PC-9 (cell line): ENCODE measurements at regions not wholly inside any gene's neighbourhood (a gene's known extent, or its start where the extent isn't known, plus 50 kb on each side); places are given as distances from the start of the nearest gene placed in this dataset.

Experiments used
- BruUV-seq: library from RNA; stranded (reverse); fragments of 400-500 nt; replicated peaks from 2 replicates; lab custom pipeline; 2021; lab: Mats Ljungman, UMichigan
- CTCF ChIA-PET: fragments of 300-600 bp; sonication (Branson Sonifier 250); formaldehyde crosslinking; loops from one replicate; lab custom pipeline; 2022; ENCODE audit warnings: antibody characterized with exemption; lab: Charles Lee
- POLR2A ChIA-PET: fragments of 300-600 bp; sonication (Branson Sonifier 250); formaldehyde crosslinking; loops from one replicate; lab custom pipeline; 2022; ENCODE audit warnings: antibody characterized with exemption; ENCODE audit not compliant: unreplicated experiment; lab: Charles Lee
- DNase-seq, 2 experiments: peaks; one replicate each; pipeline versions ENCODE4 v3.0.0 to v3.0.0-alpha.2; 2015 to 2022; ENCODE audit warnings: mixed read lengths in 1 of 2
- H2AFZ ChIP-seq: fragments of 200-600 bp; sonication (generic); 2 replicates; pipeline ENCODE4 v1.8.1; 2017; ENCODE audit warnings: antibody characterized with exemption
- H3F3A ChIP-seq: fragments of 200-600 bp; sonication (generic); 2 replicates; pipeline ENCODE4 v1.8.1; 2017; ENCODE audit warnings: antibody characterized with exemption, mild to moderate bottlenecking, low read depth; ENCODE audit not compliant: insufficient read depth
- H3K27ac ChIP-seq: fragments of 200-600 bp; sonication (generic); 2 replicates; pipeline ENCODE4 v1.6.1; 2016; ENCODE audit warnings: mixed run types
- H3K27me3 ChIP-seq: fragments of 200-600 bp; sonication (generic); 2 replicates; pipeline ENCODE4 v1.6.1; 2016; ENCODE audit warnings: low read depth, mixed run types; ENCODE audit not compliant: insufficient read depth
- H3K36me3 ChIP-seq: fragments of 200-600 bp; sonication (generic); 2 replicates; pipeline ENCODE4 v1.6.1; 2016; ENCODE audit warnings: low read depth, mixed run types
- H3K4me1 ChIP-seq: fragments of 200-600 bp; sonication (generic); replicated peaks from 2 replicates; pipeline ENCODE4 v1.6.1; 2016; ENCODE audit warnings: mixed run types; ENCODE audit not compliant: insufficient read depth
- H3K4me2 ChIP-seq: fragments of 200-600 bp; sonication (generic); 2 replicates; pipeline ENCODE4 v1.6.1; 2017; ENCODE audit warnings: mixed run types
- H3K4me3 ChIP-seq: fragments of 200-600 bp; sonication (generic); 2 replicates; pipeline ENCODE4 v1.6.1; 2016; ENCODE audit warnings: mixed run types
- H3K79me2 ChIP-seq: fragments of 200-600 bp; sonication (generic); 2 replicates; pipeline ENCODE4 v1.6.1; 2017; ENCODE audit warnings: low read depth, mixed run types
- H3K9me2 ChIP-seq: fragments of 200-600 bp; sonication (generic); 2 replicates; pipeline ENCODE4 v1.8.1; 2017; ENCODE audit warnings: mild to moderate bottlenecking; ENCODE audit not compliant: insufficient read depth
- H3K9me3 ChIP-seq: fragments of 200-600 bp; sonication (generic); 2 replicates; pipeline ENCODE4 v1.8.1; 2016; ENCODE audit warnings: low read depth; ENCODE audit not compliant: insufficient read depth
- H4K20me1 ChIP-seq: fragments of 200-600 bp; sonication (generic); 2 replicates; pipeline ENCODE4 v1.8.1; 2017; ENCODE audit not compliant: insufficient read depth
- EZH2 ChIP-seq: fragments of 200-600 bp; sonication (generic); IDR thresholded peaks from 2 replicates; pipeline ENCODE4 v1.8.0; 2017; ENCODE audit warnings: antibody characterized with exemption, low read depth
- intact Hi-C: fragments of 100-400 bp; cut with micrococcal nuclease; formaldehyde crosslinking; loops from one replicate; pipeline ENCODE4 v1.10.0; 2022; ENCODE audit not compliant: unreplicated experiment
- TF ChIP-seq, protein P1 (sequence below): fragments of 200-600 bp; sonication (generic); conservative IDR thresholded peaks from 2 replicates; pipeline ENCODE4 v1.6.1; 2017; ENCODE audit warnings: mixed run types, antibody characterized with exemption, mild to moderate bottlenecking, moderate library complexity

DNA sequence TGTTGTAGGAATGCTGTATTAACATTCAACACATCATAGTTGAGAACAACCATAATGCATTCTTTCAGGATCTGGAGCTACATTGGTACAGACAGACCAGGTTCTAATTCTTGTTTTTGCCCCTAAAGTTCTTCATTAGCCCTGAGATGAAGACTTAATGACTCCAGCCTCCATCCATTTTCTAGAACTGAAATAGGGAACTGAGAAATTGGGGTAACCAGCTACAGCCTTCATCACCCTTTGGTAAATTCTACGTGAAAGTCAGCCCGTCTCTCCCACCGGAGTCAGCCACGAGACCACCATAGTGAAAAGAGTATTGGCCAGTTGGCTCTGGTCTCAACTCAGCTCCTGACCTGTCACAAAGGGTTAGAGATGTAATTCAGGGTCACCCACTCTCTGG lies 164.0 kb downstream of the NUAK1 start:
- no peaks in the 10 kb centered on the region for H3K36me3 ChIP-seq
- no peak overlapping the region for H3K27ac ChIP-seq
- CTCF ChIA-PET, result no interaction called here
- H3K9me2 ChIP-seq, result no peaks in the 10 kb centered on the region
- no peaks in the 10 kb centered on the region for H3F3A ChIP-seq
- no peak for TF ChIP-seq EZH2
- TF ChIP-seq, protein P1, sequence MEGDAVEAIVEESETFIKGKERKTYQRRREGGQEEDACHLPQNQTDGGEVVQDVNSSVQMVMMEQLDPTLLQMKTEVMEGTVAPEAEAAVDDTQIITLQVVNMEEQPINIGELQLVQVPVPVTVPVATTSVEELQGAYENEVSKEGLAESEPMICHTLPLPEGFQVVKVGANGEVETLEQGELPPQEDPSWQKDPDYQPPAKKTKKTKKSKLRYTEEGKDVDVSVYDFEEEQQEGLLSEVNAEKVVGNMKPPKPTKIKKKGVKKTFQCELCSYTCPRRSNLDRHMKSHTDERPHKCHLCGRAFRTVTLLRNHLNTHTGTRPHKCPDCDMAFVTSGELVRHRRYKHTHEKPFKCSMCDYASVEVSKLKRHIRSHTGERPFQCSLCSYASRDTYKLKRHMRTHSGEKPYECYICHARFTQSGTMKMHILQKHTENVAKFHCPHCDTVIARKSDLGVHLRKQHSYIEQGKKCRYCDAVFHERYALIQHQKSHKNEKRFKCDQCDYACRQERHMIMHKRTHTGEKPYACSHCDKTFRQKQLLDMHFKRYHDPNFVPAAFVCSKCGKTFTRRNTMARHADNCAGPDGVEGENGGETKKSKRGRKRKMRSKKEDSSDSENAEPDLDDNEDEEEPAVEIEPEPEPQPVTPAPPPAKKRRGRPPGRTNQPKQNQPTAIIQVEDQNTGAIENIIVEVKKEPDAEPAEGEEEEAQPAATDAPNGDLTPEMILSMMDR, result no peak
- no peak overlapping the region for H3K4me2 ChIP-seq
- H2AFZ ChIP-seq, result no peak overlapping the region
- BruUV-seq, result no TSS peak
- intact Hi-C loops, result no loop called here
- POLR2A ChIA-PET, result no interaction called here
- DNase-seq, result no peak
- H3K4me1 ChIP-seq, result no peaks in the 10 kb centered on the region
- H3K4me3 ChIP-seq, result no peak overlapping the region
- no peaks in the 10 kb centered on the region for H3K27me3 ChIP-seq
- H4K20me1 ChIP-seq, result no peaks in the 10 kb centered on the region
- no peaks in the 10 kb centered on the region for H3K79me2 ChIP-seq
- H3K9me3 ChIP-seq, result peaks cover 3% of the 10 kb centered on the region; the same call in 1 of the 2 replicates

DNA sequence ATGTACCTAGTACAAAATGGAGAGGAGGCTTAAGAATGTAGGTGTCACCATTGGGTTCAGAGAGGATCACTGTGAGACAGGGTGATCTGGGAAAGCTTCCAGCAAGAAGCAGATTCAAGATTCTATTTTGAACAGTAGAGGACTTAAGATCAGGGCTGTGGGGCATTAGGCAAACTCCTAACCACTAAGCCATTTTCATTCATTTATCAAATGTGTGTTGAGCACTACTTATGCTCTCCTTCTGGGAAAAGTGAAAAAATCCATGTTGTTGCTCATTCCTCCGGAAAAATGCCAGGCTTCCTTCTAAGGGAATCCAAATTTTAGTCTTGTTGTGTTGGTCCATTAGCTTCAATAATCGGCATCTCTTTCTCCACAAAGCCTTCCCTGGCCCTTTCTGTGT lies 163.4 kb downstream of the NUAK1 start:
- no peak for DNase-seq
- Histone ChIP-seq H3K4me2 (no peak overlapping the region), H3K4me3 (no peak overlapping the region), H3K36me3 (no peaks in the 10 kb centered on the region), H3F3A (no peaks in the 10 kb centered on the region), H3K4me1 (no peaks in the 10 kb centered on the region), H3K9me3 (peaks cover 3% of the 10 kb centered on the region; the same call in 1 of the 2 replicates), H3K27ac (no peak overlapping the region), H3K79me2 (no peaks in the 10 kb centered on the region), H2AFZ (no peak overlapping the region), H3K27me3 (no peaks in the 10 kb centered on the region), H3K9me2 (no peaks in the 10 kb centered on the region), H4K20me1 (no peaks in the 10 kb centered on the region)
- no peak for TF ChIP-seq EZH2
- TF ChIP-seq, protein P1, result no peak
- no TSS peak for BruUV-seq
- intact Hi-C loops, result no loop called here
- ChIA-PET POLR2A (no interaction called here), CTCF (no interaction called here)

- H2AFZ ChIP-seq, result no peak overlapping the region
- no peaks in the 10 kb centered on the region for H3K4me1 ChIP-seq
- no peak overlapping the region for H3K4me2 ChIP-seq
- H3K4me3 ChIP-seq, result no peak overlapping the region
- POLR2A ChIA-PET, result interaction anchor here (0.6 kb wide), 1 partner anchor 432 kb away, joined by 7 read pairs; no protein-coding TSS in a partner anchor
- DNase-seq, result no peak
- H3K79me2 ChIP-seq, result no peaks in the 10 kb centered on the region
- no peak overlapping the region for H3K27ac ChIP-seq
- TF ChIP-seq, protein P1, result no peak
- no peak for TF ChIP-seq EZH2
- H3K36me3 ChIP-seq, result no peaks in the 10 kb centered on the region
- no peaks in the 10 kb centered on the region for H4K20me1 ChIP-seq
- BruUV-seq, result no TSS peak
- H3K27me3 ChIP-seq, result no peaks in the 10 kb centered on the region
- peaks cover 3% of the 10 kb centered on the region; the same call in 1 of the 2 replicates for H3K9me3 ChIP-seq
- intact Hi-C loops, result no loop called here
- CTCF ChIA-PET, result no interaction called here
- no peaks in the 10 kb centered on the region for H3F3A ChIP-seq
- H3K9me2 ChIP-seq, result no peaks in the 10 kb centered on the region
These were observed 161.5 kb downstream of the NUAK1 start for GRCh38 chr12:105977236-105977635.
